GM21529 (cell line): ENCODE measurements at regions not wholly inside any gene's neighbourhood (a gene's known extent, or its start where the extent isn't known, plus 50 kb on each side); places are given as distances from the start of the nearest gene placed in this dataset.
A peak's percentile ranks its signal among the peaks of the same experiment; 100 is the strongest.
"Not testable (repeated sequence)": the region's sequence is repeated elsewhere in the genome, so short reads cannot be mapped to it uniquely, and the experiment has no call there.

Source experiments
- ATAC-seq: cut with Tn5 transposase; IDR thresholded peaks from one replicate; pipeline ENCODE4 v1.9.1; 2021; ENCODE audit not compliant: unreplicated experiment

- ATAC-seq, result no peak
Measured at GRCh38 chr1:177737456-177737855, 232.4 kb downstream of the SEC16B start.

- no peak for ATAC-seq
Measured at GRCh38 chr1:177732178-177732577, 237.7 kb downstream of the SEC16B start.

- no peak for ATAC-seq
Measured at GRCh38 chr1:177729646-177730045, 240.2 kb downstream of the SEC16B start.

- ATAC-seq, result no peak
Measured at GRCh38 chr1:177723533-177723932, 246.3 kb downstream of the SEC16B start.

GRCh38 chr1:177710696-177711620 lies 258.9 kb downstream of the SEC16B start:
- no peak for ATAC-seq

GRCh38 chr1:177708406-177708805 lies 261.5 kb downstream of the SEC16B start:
- no peak for ATAC-seq

- no peak for ATAC-seq
Measured at GRCh38 chr1:177706977-177707376, 262.9 kb downstream of the SEC16B start.

- no peak for ATAC-seq
Measured at GRCh38 chr1:177705839-177706238, 264.0 kb downstream of the SEC16B start.

- peak; percentile 49 for ATAC-seq
Measured at GRCh38 chr1:177703888-177704446, 265.9 kb downstream of the SEC16B start.

GRCh38 chr1:177701654-177702353 lies 268.1 kb downstream of the SEC16B start:
- ATAC-seq, result no peak

- ATAC-seq, result no peak
Measured at GRCh38 chr1:177700856-177701255, 269.0 kb downstream of the SEC16B start.

GRCh38 chr1:177690996-177691395 lies 278.9 kb downstream of the SEC16B start:
- no peak for ATAC-seq

GRCh38 chr1:177687544-177687943 lies 282.3 kb downstream of the SEC16B start:
- ATAC-seq, result no peak

- no peak for ATAC-seq
Measured at GRCh38 chr1:177686933-177687332, 282.9 kb downstream of the SEC16B start.

GRCh38 chr1:177669161-177669560 lies 300.7 kb downstream of the SEC16B start:
- no peak for ATAC-seq

GRCh38 chr1:177665935-177666334 lies 303.9 kb downstream of the SEC16B start:
- no peak for ATAC-seq

- ATAC-seq, result not testable (repeated sequence)
Measured at GRCh38 chr1:177664742-177665141, 305.1 kb downstream of the SEC16B start.

GRCh38 chr1:177660188-177660587 lies 309.7 kb downstream of the SEC16B start:
- no peak for ATAC-seq

GRCh38 chr1:177659281-177659680 lies 310.6 kb downstream of the SEC16B start:
- ATAC-seq, result no peak

- no peak for ATAC-seq
Measured at GRCh38 chr1:177656598-177656997, 313.3 kb downstream of the SEC16B start.

GRCh38 chr1:177650947-177651346 lies 318.9 kb downstream of the SEC16B start:
- ATAC-seq, result no peak
